T-helper 2 cell treated with Interferon-gamma antibody and Interleukin-4, amounts not matched to agents 5 μg/mL and 100 μg/mL, for 36 hours (primary cell): ENCODE measurements at regions not wholly inside any gene's neighbourhood (a gene's known extent, or its start where the extent isn't known, plus 50 kb on each side); places are given as distances from the start of the nearest gene placed in this dataset.

Experiments
- DNase-seq: peaks from one replicate; pipeline ENCODE4 v3.0.0; 2021; ENCODE audit warnings: low spot score
- H3K27ac Mint-ChIP-seq: one replicate; pipeline ENCODE4 v1.8.0; 2021; ENCODE audit warnings: mild to moderate bottlenecking, mixed read lengths
- H3K27me3 Mint-ChIP-seq: one replicate; pipeline ENCODE4 v1.8.0; 2021; ENCODE audit warnings: low read depth, mixed read lengths
- H3K36me3 Mint-ChIP-seq: one replicate; pipeline ENCODE4 v1.8.0; 2021; ENCODE audit warnings: low read depth, mixed read lengths
- H3K4me1 Mint-ChIP-seq: one replicate; pipeline ENCODE4 v1.8.0; 2021; ENCODE audit warnings: low read depth, mixed read lengths
- H3K4me3 Mint-ChIP-seq: one replicate; pipeline ENCODE4 v1.8.0; 2022; ENCODE audit warnings: mild to moderate bottlenecking, moderate library complexity, mixed read lengths
- H3K9me3 Mint-ChIP-seq: one replicate; pipeline ENCODE4 v1.8.0; 2021; ENCODE audit warnings: mixed read lengths

GRCh38 chr16:54477714-54478113, 191.1 kb upstream of the IRX3 start:
- H3K36me3 Mint-ChIP-seq = no peaks in the 10 kb centered on the region

GRCh38 chr16:54475019-54475601, 188.5 kb upstream of the IRX3 start:
- Mint-ChIP-seq H3K4me3 (no peak overlapping the region), H3K9me3 (no peaks in the 10 kb centered on the region), H3K4me1 (no peaks in the 10 kb centered on the region), H3K27me3 (no peaks in the 10 kb centered on the region), H3K27ac (no peak overlapping the region), H3K36me3 (no peaks in the 10 kb centered on the region)
- DNase-seq = no peak

More at GRCh38 chr16:54477714-54478113, 191.1 kb upstream of the IRX3 start:
- Mint-ChIP-seq H3K4me3 (no peak overlapping the region), H3K27me3 (no peaks in the 10 kb centered on the region), H3K9me3 (no peaks in the 10 kb centered on the region), H3K27ac (no peak overlapping the region), H3K4me1 (no peaks in the 10 kb centered on the region)
- no peak for DNase-seq

GRCh38 chr16:54473226-54473993, 186.8 kb upstream of the IRX3 start:
- no peak overlapping the region for H3K27ac Mint-ChIP-seq
- no peaks in the 10 kb centered on the region for H3K4me1 Mint-ChIP-seq
- no peaks in the 10 kb centered on the region for H3K27me3 Mint-ChIP-seq
- no peaks in the 10 kb centered on the region for H3K36me3 Mint-ChIP-seq
- DNase-seq = no peak
- no peak overlapping the region for H3K4me3 Mint-ChIP-seq
- no peaks in the 10 kb centered on the region for H3K9me3 Mint-ChIP-seq

- Mint-ChIP-seq H3K4me1 (no peaks in the 10 kb centered on the region), H3K9me3 (peaks cover 17% of the 10 kb centered on the region)
Observed at GRCh38 chr16:54467398-54467797, 180.8 kb upstream of the IRX3 start.

GRCh38 chr16:54466233-54466632, 179.6 kb upstream of the IRX3 start:
- H3K9me3 Mint-ChIP-seq = peaks cover 17% of the 10 kb centered on the region
- H3K4me3 Mint-ChIP-seq = no peak overlapping the region
- DNase-seq = no peak
- no peaks in the 10 kb centered on the region for H3K27me3 Mint-ChIP-seq
- H3K36me3 Mint-ChIP-seq = no peaks in the 10 kb centered on the region
- H3K27ac Mint-ChIP-seq = no peak overlapping the region
- no peaks in the 10 kb centered on the region for H3K4me1 Mint-ChIP-seq

More at GRCh38 chr16:54467398-54467797, 180.8 kb upstream of the IRX3 start:
- H3K4me3 Mint-ChIP-seq = no peak overlapping the region
- no peak for DNase-seq
- no peak overlapping the region for H3K27ac Mint-ChIP-seq
- no peaks in the 10 kb centered on the region for H3K27me3 Mint-ChIP-seq
- no peaks in the 10 kb centered on the region for H3K36me3 Mint-ChIP-seq

- H3K36me3 Mint-ChIP-seq = no peaks in the 10 kb centered on the region
- no peak overlapping the region for H3K27ac Mint-ChIP-seq
- peaks cover 17% of the 10 kb centered on the region for H3K9me3 Mint-ChIP-seq
- no peak for DNase-seq
- H3K4me3 Mint-ChIP-seq = no peak overlapping the region
- no peaks in the 10 kb centered on the region for H3K4me1 Mint-ChIP-seq
- no peaks in the 10 kb centered on the region for H3K27me3 Mint-ChIP-seq
Observed at GRCh38 chr16:54465063-54465462, 178.5 kb upstream of the IRX3 start.

- H3K4me3 Mint-ChIP-seq = no peak overlapping the region
- no peaks in the 10 kb centered on the region for H3K27me3 Mint-ChIP-seq
- no peak overlapping the region for H3K27ac Mint-ChIP-seq
- H3K9me3 Mint-ChIP-seq = peaks cover 17% of the 10 kb centered on the region
- no peak for DNase-seq
- no peaks in the 10 kb centered on the region for H3K36me3 Mint-ChIP-seq
- H3K4me1 Mint-ChIP-seq = no peaks in the 10 kb centered on the region
Observed at GRCh38 chr16:54462771-54463170, 176.2 kb upstream of the IRX3 start.

- peaks cover 3% of the 10 kb centered on the region for H3K27me3 Mint-ChIP-seq
- no peaks in the 10 kb centered on the region for H3K4me1 Mint-ChIP-seq
- no peak for DNase-seq
Observed at GRCh38 chr16:54462151-54462651, 175.6 kb upstream of the IRX3 start.

GRCh38 chr16:54460263-54460860, 173.8 kb upstream of the IRX3 start:
- no peak overlapping the region for H3K27ac Mint-ChIP-seq
- H3K27me3 Mint-ChIP-seq = peaks cover 4% of the 10 kb centered on the region
- peaks cover 17% of the 10 kb centered on the region for H3K9me3 Mint-ChIP-seq
- H3K4me1 Mint-ChIP-seq = no peaks in the 10 kb centered on the region
- H3K36me3 Mint-ChIP-seq = no peaks in the 10 kb centered on the region
- H3K4me3 Mint-ChIP-seq = no peak overlapping the region
- no peak for DNase-seq

More at GRCh38 chr16:54462151-54462651, 175.6 kb upstream of the IRX3 start:
- Mint-ChIP-seq H3K9me3 (peaks cover 17% of the 10 kb centered on the region), H3K4me3 (no peak overlapping the region), H3K27ac (no peak overlapping the region), H3K36me3 (no peaks in the 10 kb centered on the region)

- no peak for DNase-seq
- no peak overlapping the region for H3K4me3 Mint-ChIP-seq
- H3K36me3 Mint-ChIP-seq = no peaks in the 10 kb centered on the region
- H3K9me3 Mint-ChIP-seq = peaks cover 17% of the 10 kb centered on the region
- H3K4me1 Mint-ChIP-seq = peaks cover 5% of the 10 kb centered on the region
- H3K27me3 Mint-ChIP-seq = peaks cover 5% of the 10 kb centered on the region
- H3K27ac Mint-ChIP-seq = no peak overlapping the region
Observed at GRCh38 chr16:54459509-54460262, 173.1 kb upstream of the IRX3 start.

- H3K36me3 Mint-ChIP-seq = no peaks in the 10 kb centered on the region
- no peak overlapping the region for H3K27ac Mint-ChIP-seq
- no peak for DNase-seq
- no peak overlapping the region for H3K4me3 Mint-ChIP-seq
- H3K27me3 Mint-ChIP-seq = peaks cover 5% of the 10 kb centered on the region
- peaks cover 9% of the 10 kb centered on the region for H3K9me3 Mint-ChIP-seq
- H3K4me1 Mint-ChIP-seq = peaks cover 7% of the 10 kb centered on the region
Observed at GRCh38 chr16:54458923-54459322, 172.3 kb upstream of the IRX3 start.

- Mint-ChIP-seq H3K4me1 (peaks cover 7% of the 10 kb centered on the region), H3K27me3 (peaks cover 5% of the 10 kb centered on the region), H3K9me3 (no peaks in the 10 kb centered on the region), H3K27ac (no peak overlapping the region), H3K36me3 (no peaks in the 10 kb centered on the region), H3K4me3 (no peak overlapping the region)
- no peak for DNase-seq
Observed at GRCh38 chr16:54456291-54456690, 169.7 kb upstream of the IRX3 start.

- Mint-ChIP-seq H3K9me3 (no peaks in the 10 kb centered on the region), H3K27ac (no peak overlapping the region), H3K27me3 (peaks cover 5% of the 10 kb centered on the region), H3K36me3 (no peaks in the 10 kb centered on the region), H3K4me3 (no peak overlapping the region), H3K4me1 (peaks cover 7% of the 10 kb centered on the region)
- no peak for DNase-seq
Observed at GRCh38 chr16:54455030-54455725, 168.6 kb upstream of the IRX3 start.
